ENCODE measurements at regions not wholly inside any gene's neighbourhood (a gene's known extent, or its start where the extent isn't known, plus 50 kb on each side); places are given as distances from the start of the nearest gene placed in this dataset.

GRCh38 chr13:73399347-73400216 is 340.8 kb downstream of the KLF5 start:
- TF ChIP-seq POLR2A (IDR thresholded peaks at IDR 0.05) (no peak), CTCF (IDR thresholded peaks at IDR 0.05) (no peak)
- WGBS, 4 donors, result 67 to 73% (median 69%) methylated on average over 10 of the region's 10 CpGs
- Histone ChIP-seq H3K4me1 (replicated peaks in 1 of 2) (no peaks in the 10 kb centered on the region), H3K4me3 (no peak overlapping the region), H3K27me3 (no peaks in the 10 kb centered on the region), H3K36me3 (replicated peaks in 1 of 2) (no peaks in the 10 kb centered on the region), H3K9me3 (replicated peaks in 1 of 3) (no peaks in the 10 kb centered on the region), H3K27ac (no peak overlapping the region)
- intact Hi-C loops (cut with DNase I), result no loop called here
- DNase-seq, result no peak

GRCh38 chr13:73397496-73398305 is 338.9 kb downstream of the KLF5 start:
- intact Hi-C loops (cut with DNase I), result no loop called here
- Histone ChIP-seq H3K4me1 (replicated peaks in 1 of 2) (no peaks in the 10 kb centered on the region), H3K4me3 (no peak overlapping the region), H3K27me3 (no peaks in the 10 kb centered on the region), H3K27ac (no peak overlapping the region), H3K36me3 (replicated peaks in 1 of 2) (no peaks in the 10 kb centered on the region), H3K9me3 (replicated peaks in 1 of 3) (no peaks in the 10 kb centered on the region)
- TF ChIP-seq CTCF (IDR thresholded peaks at IDR 0.05), result no peak
- WGBS, 4 donors, result 59 to 63% (median 61%) methylated on average over 8 of the region's 8 CpGs
- DNase-seq, result no peak

DNA sequence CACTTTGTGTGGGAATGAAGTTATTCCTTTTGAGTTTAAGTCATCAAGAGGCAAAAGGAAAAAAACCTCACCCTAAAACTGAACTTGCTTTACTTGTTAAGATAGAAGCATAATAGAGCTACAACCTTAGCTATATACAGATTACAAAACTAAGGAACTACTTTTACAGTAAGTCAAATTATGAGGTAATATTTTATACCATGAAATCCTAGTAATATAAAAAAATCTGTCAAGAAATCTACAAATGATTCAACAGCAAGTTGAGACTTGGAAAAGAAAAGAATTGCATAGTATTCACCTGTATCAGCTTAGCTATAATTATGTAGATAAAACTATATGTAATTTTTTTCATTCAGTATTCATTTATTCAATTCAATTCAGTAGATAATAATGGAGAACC is 335.3 kb downstream of the KLF5 start:
- intact Hi-C loops (cut with DNase I), result no loop called here

More for the DNA sequence above, 335.3 kb downstream of the KLF5 start:
- Histone ChIP-seq H3K9me3 (replicated peaks in 1 of 3) (no peaks in the 10 kb centered on the region), H3K36me3 (replicated peaks in 1 of 2) (no peaks in the 10 kb centered on the region), H3K27ac (no peak overlapping the region), H3K27me3 (no peaks in the 10 kb centered on the region), H3K4me3 (no peak overlapping the region), H3K4me1 (replicated peaks in 1 of 2) (no peaks in the 10 kb centered on the region)
- no peak for TF ChIP-seq CTCF (IDR thresholded peaks at IDR 0.05)
- no peak for TF ChIP-seq POLR2A (IDR thresholded peaks at IDR 0.05)
- DNase-seq, result no peak
